Osteoblast (primary cell): ENCODE measurements at regions not wholly inside any gene's neighbourhood (a gene's known extent, or its start where the extent isn't known, plus 50 kb on each side); places are given as distances from the start of the nearest gene placed in this dataset.

Source experiments
- DNase-seq: peaks from one replicate; pipeline ENCODE4 v3.0.0; 2011; ENCODE audit warnings: low spot score, mixed read lengths; ENCODE audit not compliant: insufficient read length; ENCODE audit errors: missing footprints
- H2AFZ ChIP-seq: 2 replicates; pipeline ENCODE4 v1.6.0; 2011; ENCODE audit warnings: mild to moderate bottlenecking, low read length
- H3K27ac ChIP-seq: 2 replicates; pipeline ENCODE4 v1.5.1; 2011; ENCODE audit warnings: mild to moderate bottlenecking, low read depth, low read length, moderate library complexity
- H3K27me3 ChIP-seq: 2 replicates; pipeline ENCODE4 v1.6.0; 2012; ENCODE audit warnings: mild to moderate bottlenecking, control low read depth, inconsistent platforms, low read length, moderate library complexity; ENCODE audit not compliant: insufficient read depth
- H3K36me3 ChIP-seq: 2 replicates; pipeline ENCODE4 v1.5.1; 2011; ENCODE audit warnings: mild to moderate bottlenecking, low read length, control low read depth, moderate library complexity; ENCODE audit not compliant: insufficient read depth
- H3K4me1 ChIP-seq: 2 replicates; pipeline ENCODE4 v1.5.1; 2011; ENCODE audit warnings: mild to moderate bottlenecking, low read length, control low read depth, moderate library complexity; ENCODE audit not compliant: insufficient read depth
- H3K4me2 ChIP-seq: 2 replicates; pipeline ENCODE4 v1.6.0; 2011; ENCODE audit warnings: mild to moderate bottlenecking, low read length; ENCODE audit not compliant: insufficient read depth
- H3K4me3 ChIP-seq: fragments of 200-600 bp; sonication (generic); 3 replicates; pipeline ENCODE4 v1.5.1; 2012; ENCODE audit warnings: mild to moderate bottlenecking, low read length, inconsistent platforms; ENCODE audit not compliant: insufficient read depth
- H3K79me2 ChIP-seq: 2 replicates; pipeline ENCODE4 v1.6.0; 2012; ENCODE audit warnings: mild to moderate bottlenecking, low read length, control low read depth, inconsistent platforms; ENCODE audit not compliant: insufficient read depth
- H3K9me3 ChIP-seq: 2 replicates; pipeline ENCODE4 v1.5.1; 2011; ENCODE audit warnings: low read depth, low read length, control low read depth
- H4K20me1 ChIP-seq: 2 replicates; pipeline ENCODE4 v1.6.0; 2012; ENCODE audit warnings: mild to moderate bottlenecking, low read length, control low read depth; ENCODE audit not compliant: insufficient read depth
- TF ChIP-seq, protein P1 (sequence below): IDR thresholded peaks from 2 replicates; pipeline ENCODE4 v1.5.1; 2011; ENCODE audit warnings: mild to moderate bottlenecking, low read depth, low read length, moderate library complexity; ENCODE audit errors: extremely low read depth

- TF ChIP-seq, protein P1, sequence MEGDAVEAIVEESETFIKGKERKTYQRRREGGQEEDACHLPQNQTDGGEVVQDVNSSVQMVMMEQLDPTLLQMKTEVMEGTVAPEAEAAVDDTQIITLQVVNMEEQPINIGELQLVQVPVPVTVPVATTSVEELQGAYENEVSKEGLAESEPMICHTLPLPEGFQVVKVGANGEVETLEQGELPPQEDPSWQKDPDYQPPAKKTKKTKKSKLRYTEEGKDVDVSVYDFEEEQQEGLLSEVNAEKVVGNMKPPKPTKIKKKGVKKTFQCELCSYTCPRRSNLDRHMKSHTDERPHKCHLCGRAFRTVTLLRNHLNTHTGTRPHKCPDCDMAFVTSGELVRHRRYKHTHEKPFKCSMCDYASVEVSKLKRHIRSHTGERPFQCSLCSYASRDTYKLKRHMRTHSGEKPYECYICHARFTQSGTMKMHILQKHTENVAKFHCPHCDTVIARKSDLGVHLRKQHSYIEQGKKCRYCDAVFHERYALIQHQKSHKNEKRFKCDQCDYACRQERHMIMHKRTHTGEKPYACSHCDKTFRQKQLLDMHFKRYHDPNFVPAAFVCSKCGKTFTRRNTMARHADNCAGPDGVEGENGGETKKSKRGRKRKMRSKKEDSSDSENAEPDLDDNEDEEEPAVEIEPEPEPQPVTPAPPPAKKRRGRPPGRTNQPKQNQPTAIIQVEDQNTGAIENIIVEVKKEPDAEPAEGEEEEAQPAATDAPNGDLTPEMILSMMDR, result no peak
- no peak overlapping the region for H3K4me2 ChIP-seq
- H3K4me1 ChIP-seq, result no peaks in the 10 kb centered on the region
- DNase-seq, result no peak
- H2AFZ ChIP-seq, result no peak overlapping the region
- no peaks in the 10 kb centered on the region for H4K20me1 ChIP-seq
- H3K4me3 ChIP-seq, result no peak overlapping the region
- H3K27ac ChIP-seq, result no peak overlapping the region
- H3K27me3 ChIP-seq, result no peaks in the 10 kb centered on the region
- H3K36me3 ChIP-seq, result no peaks in the 10 kb centered on the region
- H3K79me2 ChIP-seq, result no peaks in the 10 kb centered on the region
- peaks cover 3% of the 10 kb centered on the region for H3K9me3 ChIP-seq
Observed at GRCh38 chr21:19565587-19565986, 1162.0 kb upstream of the TMPRSS15 start.

DNA sequence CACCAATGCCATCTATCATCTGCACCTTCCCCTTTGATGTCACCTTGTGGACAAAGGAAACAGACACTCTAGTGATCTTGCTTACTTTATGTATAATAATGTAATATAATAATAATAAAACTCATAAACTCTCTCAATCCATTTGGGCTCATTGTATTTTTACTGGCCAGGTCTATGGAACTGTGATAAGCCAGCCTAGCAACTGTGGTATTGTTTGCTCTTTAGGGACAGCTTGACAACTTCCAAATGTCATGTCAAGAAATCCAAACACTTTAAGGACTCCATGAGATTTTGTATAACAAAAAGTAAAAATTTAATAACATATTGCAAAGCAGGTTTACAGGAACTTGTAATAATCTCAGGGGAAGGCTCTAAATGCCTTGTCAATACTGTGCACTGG is 1163.4 kb upstream of the TMPRSS15 start:
- H3K27me3 ChIP-seq, result no peaks in the 10 kb centered on the region
- H3K79me2 ChIP-seq, result no peaks in the 10 kb centered on the region
- no peak overlapping the region for H2AFZ ChIP-seq
- no peak overlapping the region for H3K4me3 ChIP-seq
- no peaks in the 10 kb centered on the region for H4K20me1 ChIP-seq
- no peak for DNase-seq
- TF ChIP-seq, protein P1, result no peak
- peaks cover 3% of the 10 kb centered on the region for H3K9me3 ChIP-seq
- no peak overlapping the region for H3K4me2 ChIP-seq
- H3K36me3 ChIP-seq, result no peaks in the 10 kb centered on the region
- no peaks in the 10 kb centered on the region for H3K4me1 ChIP-seq
- H3K27ac ChIP-seq, result no peak overlapping the region

DNA sequence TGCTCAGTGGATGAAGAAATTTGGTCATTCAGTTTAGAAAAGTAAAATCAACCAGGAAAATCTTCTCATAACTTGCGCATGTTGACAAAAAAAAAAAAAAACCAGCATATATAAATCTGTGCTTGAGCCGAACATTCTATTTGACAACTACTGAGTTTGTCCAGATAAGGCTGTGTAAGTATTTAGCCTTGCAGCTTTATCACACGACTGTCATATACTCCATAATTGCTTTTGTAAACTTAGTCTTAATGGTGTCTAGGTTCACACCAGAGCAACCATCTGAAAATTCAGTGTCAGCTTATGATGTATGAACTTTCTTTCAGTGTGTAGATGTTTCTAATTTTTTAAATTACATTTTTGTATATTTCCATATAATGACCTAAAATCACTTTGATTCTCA is 1173.8 kb upstream of the TMPRSS15 start:
- Histone ChIP-seq H3K9me3 (no peaks in the 10 kb centered on the region), H3K4me2 (no peak overlapping the region), H4K20me1 (no peaks in the 10 kb centered on the region), H3K4me3 (no peak overlapping the region), H3K4me1 (no peaks in the 10 kb centered on the region), H3K27me3 (no peaks in the 10 kb centered on the region), H2AFZ (no peak overlapping the region), H3K27ac (no peak overlapping the region), H3K36me3 (no peaks in the 10 kb centered on the region), H3K79me2 (no peaks in the 10 kb centered on the region)
- TF ChIP-seq, protein P1, result no peak
- DNase-seq, result no peak

DNA sequence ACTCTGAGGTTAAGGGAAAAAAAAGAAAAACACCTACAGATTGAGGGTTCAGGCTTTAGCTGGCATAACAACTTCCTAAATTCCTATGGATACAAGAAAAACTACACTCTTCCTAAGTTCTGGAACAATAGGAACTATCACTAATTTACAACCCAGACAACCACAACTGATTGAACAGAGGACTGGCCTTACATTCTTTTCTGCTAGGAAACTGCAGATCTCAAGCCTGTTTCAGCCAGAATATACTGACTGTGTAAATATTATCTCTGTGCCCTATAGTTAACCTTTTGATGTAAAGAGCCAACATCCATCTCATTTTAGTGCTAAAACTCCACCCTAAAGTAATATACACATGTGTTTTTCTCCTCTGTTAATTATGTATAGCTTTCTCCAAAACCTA is 1186.5 kb upstream of the TMPRSS15 start:
- no peaks in the 10 kb centered on the region for H3K36me3 ChIP-seq
- TF ChIP-seq, protein P1, result no peak
- no peak overlapping the region for H3K4me3 ChIP-seq
- no peak overlapping the region for H3K27ac ChIP-seq
- no peaks in the 10 kb centered on the region for H3K27me3 ChIP-seq
- H3K4me1 ChIP-seq, result no peaks in the 10 kb centered on the region
- no peak for DNase-seq
- no peaks in the 10 kb centered on the region for H4K20me1 ChIP-seq
- peaks cover 2% of the 10 kb centered on the region for H3K9me3 ChIP-seq
- H2AFZ ChIP-seq, result no peak overlapping the region
- H3K4me2 ChIP-seq, result no peak overlapping the region
- H3K79me2 ChIP-seq, result no peaks in the 10 kb centered on the region
